Pancreas (tissue), 10 donors: ENCODE measurements at regions not wholly inside any gene's neighbourhood (a gene's known extent, or its start where the extent isn't known, plus 50 kb on each side); places are given as distances from the start of the nearest gene placed in this dataset.

Source experiments
- ATAC-seq, 4 donors: fragments of 200-7000 bp; cut with Tn5 transposase; one replicate each; pipeline versions ENCODE4 v1.8.0 to v1.9.1; 2020; ENCODE audit warnings: mild to moderate bottlenecking in 4 of 4, moderate library complexity in 4 of 4
- DNase-seq, 6 donors: peaks; one replicate each; pipeline ENCODE4 v3.0.0-alpha.2; 2020
- FAIRE-seq: peaks from 2 replicates; lab custom pipeline; 2012; peaks lifted over from hg19 to GRCh38; lab: Jason Lieb, UNC
- H3K27ac ChIP-seq, 4 donors: fragments of 200-600 bp; sonication (generic); 1 replicate in 3 of 4; 2 replicates in 1 of 4; pipeline versions ENCODE4 v1.5.0 to v1.8.0; 2020
- H3K27me3 ChIP-seq, 4 donors: fragments of 200-600 bp; one replicate each; pipeline ENCODE4 v1.8.0; 2021
- H3K36me3 ChIP-seq, 3 donors: fragments of 200-600 bp; sonication (generic) in 1 of 3; one replicate each; pipeline versions ENCODE4 v1.5.0 to v1.8.0; 2020 to 2021
- H3K4me1 ChIP-seq, 3 donors: fragments of 200-600 bp; one replicate each; pipeline ENCODE4 v1.8.0; 2021
- H3K4me3 ChIP-seq, 4 donors: fragments of 200-600 bp; sonication (generic) in 2 of 4; one replicate each; pipeline versions ENCODE4 v1.5.0 to v1.8.0; 2020 to 2021
- H3K9me3 ChIP-seq, 4 donors: fragments of 200-600 bp; one replicate each; pipeline ENCODE4 v1.8.0; 2021
- CTCF ChIP-seq, 4 donors: fragments of 200-600 bp; sonication (generic) in 3 of 4; IDR thresholded peaks; one replicate each; pipeline versions ENCODE4 v1.5.0 to v1.8.0; 2021; ENCODE audit warnings: antibody characterized with exemption in 4 of 4
- WGBS, 2 donors: extraction: QIAGEN DNeasy Blood & Tissue Kit; methylation state at CpG; one replicate each; pipeline ENCODE4 v1.1.7; 2013; 5-methylcytosine and 5-hydroxymethylcytosine counted together
- intact Hi-C, 3 donors: fragments of 100-400 bp; cut with DNase I; formaldehyde crosslinking; loops; one replicate each; pipeline versions ENCODE4 v1.11.1 to v1.14.2; 2022
- donor health status: healthy with polysubstance abuse.
- donor health status: DM: no; HTN: no; CAD: no; lungs with moderate emphysema.
- donor health status: DM: no; HTN: no; CAD: no.
- donor health status: control.
- donor health status: control.
- donor health status: Bipolar disorder and iron deficiency.
- donor health status: DM: yes; HTN: yes; CAD: no.
- donor health status: DM: no; HTN: no; CAD: no.
- donor health status: DM: no; HTN: no; CAD: no.
- donor health status: DM: yes; HTN: yes; CAD: no.

DNA sequence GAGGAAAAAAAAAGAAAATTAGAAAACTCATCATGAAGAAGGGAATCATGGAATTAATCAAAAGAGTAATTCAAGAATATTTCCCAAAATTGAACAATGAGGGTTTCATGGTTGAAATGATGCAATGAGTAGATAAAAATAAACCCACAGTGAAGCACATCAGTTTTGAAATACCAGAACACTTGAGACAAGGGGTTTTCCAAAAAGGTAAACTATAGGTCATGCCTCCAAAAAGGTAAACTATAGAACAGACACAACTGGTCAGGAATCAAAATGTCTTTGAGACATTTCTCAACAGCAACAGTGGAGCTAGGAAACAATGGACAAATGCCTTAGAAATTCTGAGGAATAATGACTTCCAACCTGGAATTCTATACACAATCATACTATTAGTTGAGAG lies 60.2 kb upstream of the PCSK5 start:
- Histone ChIP-seq H3K27ac (no peak overlapping the region), H3K27me3 (no peaks in the 10 kb centered on the region), H3K4me3 (no peak overlapping the region), H3K4me1 (no peaks in the 10 kb centered on the region), H3K9me3 (no peaks in the 10 kb centered on the region), H3K36me3 (no peaks in the 10 kb centered on the region)
- FAIRE-seq (no peak), DNase-seq (no peak), ATAC-seq (no peak)
- no peak for TF ChIP-seq CTCF (IDR thresholded peaks at IDR 0.05)
- intact Hi-C loops, result no loop called here

- intact Hi-C loops, result no loop called here
- TF ChIP-seq CTCF (IDR thresholded peaks at IDR 0.05), result no peak
- Histone ChIP-seq H3K9me3 (no peaks in the 10 kb centered on the region), H3K4me3 (no peak overlapping the region), H3K27me3 (no peaks in the 10 kb centered on the region), H3K4me1 (no peaks in the 10 kb centered on the region), H3K27ac (no peak overlapping the region), H3K36me3 (no peaks in the 10 kb centered on the region)
- ATAC-seq, result no peak
- no peak for DNase-seq
- no peak for FAIRE-seq
Measured at GRCh38 chr9:75833778-75834177, 56.7 kb upstream of the PCSK5 start.

- Histone ChIP-seq H3K4me1 (no peaks in the 10 kb centered on the region), H3K9me3 (no peaks in the 10 kb centered on the region), H3K36me3 (no peaks in the 10 kb centered on the region), H3K27ac (no peak overlapping the region), H3K4me3 (no peak overlapping the region), H3K27me3 (no peaks in the 10 kb centered on the region)
- no peak for TF ChIP-seq CTCF (IDR thresholded peaks at IDR 0.05)
- ATAC-seq (no peak), FAIRE-seq (no peak), DNase-seq (no peak)
- intact Hi-C loops, result no loop called here
- 43 to 52% methylated on average over 2 of the region's 2 CpGs for WGBS, 2 donors
Measured at GRCh38 chr9:75834878-75835277, 55.6 kb upstream of the PCSK5 start.
